Hepatocyte (in vitro differentiated cells): ENCODE measurements at regions not wholly inside any gene's neighbourhood (a gene's known extent, or its start where the extent isn't known, plus 50 kb on each side); places are given as distances from the start of the nearest gene placed in this dataset.

ENCODE experiments used
- DNase-seq: peaks from one replicate; pipeline ENCODE4 v3.0.0-alpha.2; 2016; ENCODE audit warnings: low spot score
- H2AFZ ChIP-seq: fragments of 200-600 bp; sonication (generic); 2 replicates; pipeline ENCODE4 v1.6.0; 2016; ENCODE audit warnings: antibody characterized with exemption, mild to moderate bottlenecking
- H3K27ac ChIP-seq: fragments of 200-600 bp; sonication (generic); 2 replicates; pipeline ENCODE4 v1.5.1; 2016; ENCODE audit warnings: mild to moderate bottlenecking
- H3K27me3 ChIP-seq: fragments of 200-600 bp; sonication (generic); 2 replicates; pipeline ENCODE4 v1.6.1; 2016
- H3K36me3 ChIP-seq: fragments of 200-600 bp; sonication (generic); replicated peaks from 2 replicates; pipeline ENCODE4 v1.5.1; 2016; ENCODE audit warnings: low read depth; ENCODE audit not compliant: insufficient read depth
- H3K4me1 ChIP-seq: fragments of 200-600 bp; sonication (generic); 2 replicates; pipeline ENCODE4 v1.5.1; 2016; ENCODE audit warnings: mild to moderate bottlenecking, moderate library complexity; ENCODE audit not compliant: insufficient read depth
- H3K4me2 ChIP-seq: fragments of 200-600 bp; sonication (generic); 2 replicates; pipeline ENCODE4 v1.6.0; 2016
- H3K4me3 ChIP-seq: fragments of 200-600 bp; sonication (generic); 2 replicates; pipeline ENCODE4 v1.5.1; 2016; ENCODE audit warnings: mild to moderate bottlenecking
- H3K79me2 ChIP-seq: fragments of 200-600 bp; sonication (generic); 2 replicates; pipeline ENCODE4 v1.6.0; 2017; ENCODE audit warnings: mild to moderate bottlenecking
- H3K9me2 ChIP-seq: fragments of 200-600 bp; sonication (generic); replicated peaks from 2 replicates; pipeline ENCODE4 v1.6.0; 2017; ENCODE audit warnings: mild to moderate bottlenecking; ENCODE audit not compliant: insufficient read depth
- H3K9me3 ChIP-seq: fragments of 200-600 bp; sonication (generic); 2 replicates; pipeline ENCODE4 v1.5.1; 2016; ENCODE audit warnings: low read depth, mild to moderate bottlenecking
- H4K20me1 ChIP-seq: fragments of 200-600 bp; sonication (generic); 2 replicates; pipeline ENCODE4 v1.6.0; 2016; ENCODE audit warnings: mild to moderate bottlenecking; ENCODE audit not compliant: insufficient read depth, poor library complexity, severe bottlenecking
- CTCF ChIP-seq: fragments of 200-600 bp; sonication (generic); IDR thresholded peaks from 2 replicates; pipeline ENCODE4 v1.5.1; 2016; ENCODE audit warnings: antibody characterized with exemption, mild to moderate bottlenecking; ENCODE audit not compliant: poor library complexity
- EZH2 ChIP-seq: fragments of 200-600 bp; sonication (generic); IDR thresholded peaks from 2 replicates; pipeline ENCODE4 v1.6.1; 2016; ENCODE audit warnings: antibody characterized with exemption, mild to moderate bottlenecking, borderline replicate concordance
- EZH2phosphoT487 ChIP-seq: fragments of 200-600 bp; sonication (generic); IDR thresholded peaks from one replicate; pipeline ENCODE4 v1.6.1; 2018; ENCODE audit warnings: antibody characterized with exemption, mild to moderate bottlenecking, low read depth, moderate library complexity; ENCODE audit not compliant: unreplicated experiment, severe bottlenecking
- WGBS: methylation state at CpG from one replicate; pipeline ENCODE4 v1.1.6; 2016; ENCODE audit warnings: low lambda C conversion rate; ENCODE audit errors: missing lambda C conversion rate; 5-methylcytosine and 5-hydroxymethylcytosine counted together

DNA sequence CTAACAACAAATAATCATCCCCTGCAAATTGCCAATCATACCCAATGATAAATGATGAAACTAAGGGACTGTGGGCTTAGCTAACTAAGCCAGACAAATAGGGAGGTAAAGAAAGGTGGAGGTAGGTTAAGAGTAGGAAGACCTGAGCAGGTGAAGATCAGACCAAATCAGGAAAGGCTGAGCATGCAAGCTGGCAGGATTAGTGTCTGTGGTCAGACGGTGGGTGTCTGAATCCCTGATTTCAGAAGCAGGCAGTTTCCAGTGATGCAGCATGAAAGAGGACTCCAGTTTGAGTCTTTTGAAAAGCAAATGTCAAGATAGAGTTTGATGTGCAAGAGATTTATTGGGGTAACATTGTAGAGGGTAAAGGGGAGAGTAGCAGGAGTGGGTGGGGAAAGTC is 181.4 kb upstream of the MYLIP start:
- no peak for DNase-seq
- H3K4me3 ChIP-seq, result no peak overlapping the region
- no peak for TF ChIP-seq EZH2
- no peak for TF ChIP-seq CTCF
- no peak for TF ChIP-seq EZH2phosphoT487
- no peaks in the 10 kb centered on the region for H3K27me3 ChIP-seq
- no peak overlapping the region for H3K4me2 ChIP-seq
- H3K4me1 ChIP-seq, result peaks cover 18% of the 10 kb centered on the region
- no peaks in the 10 kb centered on the region for H3K79me2 ChIP-seq
- H2AFZ ChIP-seq, result no peak overlapping the region
- no peaks in the 10 kb centered on the region for H4K20me1 ChIP-seq
- no peaks in the 10 kb centered on the region for H3K9me2 ChIP-seq
- no peak overlapping the region for H3K27ac ChIP-seq
- WGBS, result 92% methylated on average over 1 of the region's 1 CpG
- H3K9me3 ChIP-seq, result no peaks in the 10 kb centered on the region
- H3K36me3 ChIP-seq, result no peaks in the 10 kb centered on the region

DNA sequence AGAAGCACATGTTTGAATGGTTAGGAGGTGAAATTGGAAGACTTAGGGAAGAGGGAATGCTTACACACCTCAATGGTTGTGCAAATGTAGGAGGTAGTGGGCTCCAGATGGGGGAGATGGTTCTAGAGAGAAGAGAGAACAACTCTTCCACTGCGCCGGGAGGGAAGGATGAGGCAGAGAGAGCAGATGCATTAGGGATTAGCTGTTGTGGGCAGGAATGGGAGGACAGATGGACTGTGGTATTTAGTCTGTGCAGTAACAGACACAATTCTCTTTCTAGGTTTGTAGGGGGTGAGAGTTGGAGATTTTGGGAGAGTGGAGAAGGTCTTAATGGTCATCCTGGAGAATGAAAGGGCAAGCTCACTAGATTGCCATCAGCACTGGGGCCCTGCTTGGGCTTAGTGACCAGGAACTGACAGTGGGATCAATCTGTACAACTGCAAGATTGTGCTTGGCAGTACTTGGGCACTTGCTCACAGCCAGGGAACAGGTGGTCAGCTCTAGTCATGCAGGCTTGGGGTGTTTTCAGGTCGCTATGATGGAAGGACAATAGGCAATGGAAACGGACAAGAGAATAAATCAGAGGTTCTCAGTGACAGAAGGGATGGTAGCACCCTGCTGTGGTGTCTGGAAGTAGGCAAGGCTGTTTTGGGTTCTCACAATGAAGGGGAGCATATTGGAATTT is 182.0 kb upstream of the MYLIP start:
- Histone ChIP-seq H3K4me1 (peaks cover 12% of the 10 kb centered on the region), H3K27ac (no peak overlapping the region), H3K27me3 (no peaks in the 10 kb centered on the region), H2AFZ (no peak overlapping the region), H3K9me2 (no peaks in the 10 kb centered on the region), H3K4me3 (no peak overlapping the region), H4K20me1 (no peaks in the 10 kb centered on the region), H3K36me3 (no peaks in the 10 kb centered on the region), H3K79me2 (no peaks in the 10 kb centered on the region), H3K4me2 (no peak overlapping the region), H3K9me3 (no peaks in the 10 kb centered on the region)
- 83% methylated on average over 4 of the region's 4 CpGs for WGBS
- no peak for DNase-seq
- TF ChIP-seq CTCF, result no peak
- TF ChIP-seq EZH2, result no peak
- no peak for TF ChIP-seq EZH2phosphoT487

GRCh38 chr6:15945593-15946159 is 183.2 kb upstream of the MYLIP start:
- H3K4me2 ChIP-seq, result no peak overlapping the region
- 62% methylated on average over 2 of the region's 2 CpGs for WGBS

More at GRCh38 chr6:15945593-15946159, 183.2 kb upstream of the MYLIP start:
- Histone ChIP-seq H3K27me3 (no peaks in the 10 kb centered on the region), H2AFZ (no peak overlapping the region), H3K4me1 (peaks cover 7% of the 10 kb centered on the region), H3K79me2 (no peaks in the 10 kb centered on the region), H4K20me1 (no peaks in the 10 kb centered on the region), H3K4me3 (no peak overlapping the region), H3K9me2 (no peaks in the 10 kb centered on the region), H3K9me3 (no peaks in the 10 kb centered on the region), H3K36me3 (no peaks in the 10 kb centered on the region), H3K27ac (no peak overlapping the region)
- DNase-seq, result no peak
- TF ChIP-seq CTCF, result no peak
